ENCODE measurements at regions not wholly inside any gene's neighbourhood (a gene's known extent, or its start where the extent isn't known, plus 50 kb on each side); places are given as distances from the start of the nearest gene placed in this dataset.

DNA sequence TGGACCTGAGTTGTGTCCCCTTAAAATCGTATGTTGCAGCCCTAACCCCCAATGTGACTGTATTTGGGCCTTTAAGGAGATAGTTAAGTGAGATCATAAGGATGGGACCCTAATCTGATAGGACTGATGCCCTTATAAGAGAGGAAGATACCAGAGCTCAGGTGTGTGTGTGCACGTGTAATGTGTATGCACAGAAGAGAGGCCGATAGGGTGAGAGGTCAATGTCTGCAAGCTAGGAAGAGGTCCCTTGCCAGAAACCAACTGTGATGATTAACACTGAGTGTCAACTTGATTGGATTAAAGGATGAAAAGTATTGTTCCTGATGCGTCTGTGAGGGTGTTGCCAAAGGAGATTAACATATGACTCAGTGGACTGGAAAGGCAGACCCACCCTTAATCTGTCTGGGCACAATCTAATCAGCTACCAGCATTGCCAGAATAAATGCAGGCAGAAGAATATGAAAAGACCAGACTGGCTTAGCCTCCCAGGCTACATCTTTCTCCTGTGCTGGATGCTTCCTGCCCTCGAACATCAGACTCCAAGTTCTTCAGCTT, 299.8 kb downstream of the LRFN2 start:
- TF ChIP-seq, protein P1, sequence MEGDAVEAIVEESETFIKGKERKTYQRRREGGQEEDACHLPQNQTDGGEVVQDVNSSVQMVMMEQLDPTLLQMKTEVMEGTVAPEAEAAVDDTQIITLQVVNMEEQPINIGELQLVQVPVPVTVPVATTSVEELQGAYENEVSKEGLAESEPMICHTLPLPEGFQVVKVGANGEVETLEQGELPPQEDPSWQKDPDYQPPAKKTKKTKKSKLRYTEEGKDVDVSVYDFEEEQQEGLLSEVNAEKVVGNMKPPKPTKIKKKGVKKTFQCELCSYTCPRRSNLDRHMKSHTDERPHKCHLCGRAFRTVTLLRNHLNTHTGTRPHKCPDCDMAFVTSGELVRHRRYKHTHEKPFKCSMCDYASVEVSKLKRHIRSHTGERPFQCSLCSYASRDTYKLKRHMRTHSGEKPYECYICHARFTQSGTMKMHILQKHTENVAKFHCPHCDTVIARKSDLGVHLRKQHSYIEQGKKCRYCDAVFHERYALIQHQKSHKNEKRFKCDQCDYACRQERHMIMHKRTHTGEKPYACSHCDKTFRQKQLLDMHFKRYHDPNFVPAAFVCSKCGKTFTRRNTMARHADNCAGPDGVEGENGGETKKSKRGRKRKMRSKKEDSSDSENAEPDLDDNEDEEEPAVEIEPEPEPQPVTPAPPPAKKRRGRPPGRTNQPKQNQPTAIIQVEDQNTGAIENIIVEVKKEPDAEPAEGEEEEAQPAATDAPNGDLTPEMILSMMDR (IDR thresholded peaks at IDR 0.05; ENCODE audit: low read length), result no peak
- TF ChIP-seq EZH2 (IDR thresholded peaks at IDR 0.05; ENCODE audit: borderline replicate concordance, low read length), result no peak

Measured in OCI-LY1 (cell line).